Inflammatory macrophage treated with lipopolysaccharide for 1 hour (primary cell): ENCODE measurements at regions not wholly inside any gene's neighbourhood (a gene's known extent, or its start where the extent isn't known, plus 50 kb on each side); places are given as distances from the start of the nearest gene placed in this dataset.

ENCODE experiments used
- DNase-seq, 2 donors: peaks; one replicate each; pipeline ENCODE4 v3.0.0-alpha.2; 2020 to 2022

GRCh38 chr3:116767726-116768125 lies 58.1 kb downstream of the TUSC7 start:
- DNase-seq = no peak

- DNase-seq = peak; percentile 55 to 92
These were observed 61.4 kb downstream of the TUSC7 start for GRCh38 chr3:116770815-116771450.

GRCh38 chr3:116776880-116777785 lies 67.6 kb downstream of the TUSC7 start:
- no peak for DNase-seq

GRCh38 chr3:116785226-116785625 lies 75.6 kb downstream of the TUSC7 start:
- no peak for DNase-seq

GRCh38 chr3:116802651-116803050 lies 93.1 kb downstream of the TUSC7 start:
- no peak for DNase-seq

GRCh38 chr3:116806351-116806750 lies 96.8 kb downstream of the TUSC7 start:
- no peak for DNase-seq

GRCh38 chr3:116808725-116809124 lies 99.1 kb downstream of the TUSC7 start:
- DNase-seq = no peak

GRCh38 chr3:116809208-116809607 lies 99.6 kb downstream of the TUSC7 start:
- peak; percentile 47 to 69 for DNase-seq

GRCh38 chr3:116811754-116812153 lies 102.2 kb downstream of the TUSC7 start:
- DNase-seq = no peak

- no peak for DNase-seq
These were observed 103.4 kb downstream of the TUSC7 start for GRCh38 chr3:116812949-116813348.

GRCh38 chr3:116815321-116815720 lies 105.7 kb downstream of the TUSC7 start:
- DNase-seq = no peak

- DNase-seq = no peak
These were observed 106.4 kb downstream of the TUSC7 start for GRCh38 chr3:116815831-116816588.

GRCh38 chr3:116821371-116821770 lies 111.8 kb downstream of the TUSC7 start:
- DNase-seq = no peak

GRCh38 chr3:116824208-116824607 lies 114.6 kb downstream of the TUSC7 start:
- DNase-seq = peak; percentile 5 to 35

- no peak for DNase-seq
These were observed 123.6 kb downstream of the TUSC7 start for GRCh38 chr3:116833202-116833601.

GRCh38 chr3:116834816-116835215 lies 125.2 kb downstream of the TUSC7 start:
- DNase-seq = no peak

GRCh38 chr3:116835658-116836057 lies 126.1 kb downstream of the TUSC7 start:
- no peak for DNase-seq

GRCh38 chr3:116836286-116836685 lies 126.7 kb downstream of the TUSC7 start:
- DNase-seq = no peak

- no peak for DNase-seq
These were observed 127.9 kb downstream of the TUSC7 start for GRCh38 chr3:116837483-116837882.

GRCh38 chr3:116841003-116841735 lies 131.6 kb downstream of the TUSC7 start:
- no peak for DNase-seq

GRCh38 chr3:116842254-116842957 lies 132.8 kb downstream of the TUSC7 start:
- no peak for DNase-seq

- DNase-seq = no peak
These were observed 138.8 kb downstream of the TUSC7 start for GRCh38 chr3:116848248-116848829.
